Urinary bladder (tissue), 3 donors: ENCODE measurements at regions not wholly inside any gene's neighbourhood (a gene's known extent, or its start where the extent isn't known, plus 50 kb on each side); places are given as distances from the start of the nearest gene placed in this dataset.
"Not testable (repeated sequence)": the region's sequence is repeated elsewhere in the genome, so short reads cannot be mapped to it uniquely, and the experiment has no call there.

Source experiments
- DNase-seq: peaks from one replicate; pipeline ENCODE4 v3.0.0-alpha.2; 2015; ENCODE audit errors: extremely low spot score
- H3K27ac ChIP-seq: one replicate; pipeline ENCODE4 v1.5.1; 2013; ENCODE audit warnings: low read depth, mild to moderate bottlenecking, moderate library complexity
- H3K36me3 ChIP-seq: one replicate; pipeline ENCODE4 v1.6.1; 2013; ENCODE audit warnings: mild to moderate bottlenecking, moderate library complexity; ENCODE audit not compliant: insufficient read depth
- H3K4me1 ChIP-seq: one replicate; pipeline ENCODE4 v1.6.1; 2013; ENCODE audit warnings: mild to moderate bottlenecking, moderate library complexity; ENCODE audit not compliant: insufficient read depth
- H3K4me3 ChIP-seq: one replicate; pipeline ENCODE4 v1.5.1; 2013; ENCODE audit warnings: low read depth, low read length
- WGBS: extraction: QIAGEN DNeasy Blood & Tissue Kit; methylation state at CpG from one replicate; pipeline ENCODE4 v1.1.7; 2013; 5-methylcytosine and 5-hydroxymethylcytosine counted together
- donor health status: healthy with polysubstance abuse.
- donor health status: healthy.

GRCh38 chr2:111309231-111310075 is 188.7 kb downstream of the BCL2L11 start:
- H3K4me3 ChIP-seq, H3K4me1 ChIP-seq, DNase-seq, H3K36me3 ChIP-seq, H3K27ac ChIP-seq: not testable (repeated sequence)
- 92% methylated on average over 5 of the region's 6 CpGs for WGBS

DNA sequence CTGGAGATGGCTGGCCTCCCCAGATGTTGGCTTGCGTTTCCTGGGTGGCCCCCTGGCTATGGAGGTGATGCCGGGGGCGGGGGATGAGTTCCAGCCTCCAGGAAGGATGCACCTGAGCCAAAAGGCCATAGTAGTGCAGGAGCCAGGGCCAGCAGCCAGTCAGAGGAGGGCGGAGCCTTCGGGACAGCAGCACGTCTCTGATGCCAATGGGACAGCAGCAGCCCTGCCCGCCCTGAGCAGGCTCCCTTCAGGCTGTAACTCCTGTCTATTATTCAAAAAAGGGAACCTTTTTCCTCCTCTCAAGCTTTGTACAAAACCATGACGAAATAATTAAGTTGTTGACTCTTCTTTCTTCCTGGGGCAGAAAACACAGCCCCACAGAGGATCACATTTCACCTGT is 189.7 kb downstream of the BCL2L11 start:
- H3K27ac ChIP-seq, H3K4me3 ChIP-seq, H3K4me1 ChIP-seq, H3K36me3 ChIP-seq, DNase-seq: not testable (repeated sequence)
- WGBS = 90% methylated on average over 5 of the region's 8 CpGs

GRCh38 chr2:111311568-111311967 is 190.9 kb downstream of the BCL2L11 start:
- WGBS = 100% methylated on average over 2 of the region's 6 CpGs

DNA sequence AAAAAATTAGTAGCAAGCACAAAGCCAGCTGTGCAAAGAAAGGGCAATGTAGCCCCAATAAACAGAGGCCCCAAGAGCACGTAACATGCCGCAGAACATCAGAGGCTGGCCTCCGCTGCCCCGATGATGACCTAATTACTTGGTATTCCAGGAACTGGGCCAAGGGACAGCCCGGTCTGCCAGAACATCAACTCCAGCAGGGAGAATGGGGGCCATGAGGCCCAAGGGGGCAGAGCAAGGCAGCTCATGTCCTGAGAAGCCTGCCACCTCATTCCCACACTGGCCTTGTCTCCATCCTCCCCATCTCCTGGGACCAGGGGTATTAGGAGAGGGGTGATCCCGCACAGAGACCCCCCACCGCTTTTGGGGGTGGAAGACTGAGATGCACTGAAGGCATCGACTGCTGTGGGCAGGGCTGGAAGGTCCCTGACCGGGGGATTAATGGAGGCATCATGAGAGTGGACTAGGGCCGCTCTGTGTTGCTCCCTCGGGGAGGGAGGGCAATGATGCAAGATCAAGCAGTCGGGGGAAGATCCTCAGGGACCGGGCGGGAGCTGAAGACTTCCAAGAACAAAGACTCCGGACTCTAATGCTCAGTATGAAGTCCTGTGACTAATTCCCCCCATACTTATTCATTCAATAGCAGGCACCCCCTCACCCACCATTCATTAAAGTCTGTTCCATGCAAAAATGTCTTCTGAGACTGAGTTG is 192.3 kb downstream of the BCL2L11 start:
- H3K27ac ChIP-seq, H3K4me3 ChIP-seq, H3K4me1 ChIP-seq, DNase-seq, H3K36me3 ChIP-seq: not testable (repeated sequence)
- WGBS = 63% methylated on average over 11 of the region's 15 CpGs

More at GRCh38 chr2:111311568-111311967, 190.9 kb downstream of the BCL2L11 start:
- not testable (repeated sequence) for DNase-seq, H3K4me3 ChIP-seq, H3K4me1 ChIP-seq, H3K27ac ChIP-seq, H3K36me3 ChIP-seq

DNA sequence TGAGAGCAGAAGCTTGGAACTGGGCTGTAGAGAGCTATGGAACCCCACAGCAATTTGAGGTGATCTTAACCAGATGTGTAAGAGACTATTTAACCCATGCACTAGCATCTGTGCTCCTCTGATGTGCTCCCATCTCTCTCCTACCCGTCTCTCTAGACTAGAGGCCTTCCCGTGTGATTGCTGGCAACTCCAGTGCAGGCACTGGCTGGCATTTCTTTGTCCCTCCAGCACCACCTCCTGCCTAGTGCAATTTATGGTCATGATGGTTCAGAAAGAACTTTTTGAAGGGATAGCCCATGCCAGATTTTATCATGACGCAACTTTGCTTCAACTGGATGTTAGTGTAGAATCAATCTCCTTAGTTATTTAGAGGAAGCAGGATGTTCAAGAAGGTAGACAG is 193.0 kb downstream of the BCL2L11 start:
- not testable (repeated sequence) for H3K36me3 ChIP-seq, H3K27ac ChIP-seq, H3K4me3 ChIP-seq, DNase-seq, H3K4me1 ChIP-seq
- 94% methylated on average over 2 of the region's 3 CpGs for WGBS

DNA sequence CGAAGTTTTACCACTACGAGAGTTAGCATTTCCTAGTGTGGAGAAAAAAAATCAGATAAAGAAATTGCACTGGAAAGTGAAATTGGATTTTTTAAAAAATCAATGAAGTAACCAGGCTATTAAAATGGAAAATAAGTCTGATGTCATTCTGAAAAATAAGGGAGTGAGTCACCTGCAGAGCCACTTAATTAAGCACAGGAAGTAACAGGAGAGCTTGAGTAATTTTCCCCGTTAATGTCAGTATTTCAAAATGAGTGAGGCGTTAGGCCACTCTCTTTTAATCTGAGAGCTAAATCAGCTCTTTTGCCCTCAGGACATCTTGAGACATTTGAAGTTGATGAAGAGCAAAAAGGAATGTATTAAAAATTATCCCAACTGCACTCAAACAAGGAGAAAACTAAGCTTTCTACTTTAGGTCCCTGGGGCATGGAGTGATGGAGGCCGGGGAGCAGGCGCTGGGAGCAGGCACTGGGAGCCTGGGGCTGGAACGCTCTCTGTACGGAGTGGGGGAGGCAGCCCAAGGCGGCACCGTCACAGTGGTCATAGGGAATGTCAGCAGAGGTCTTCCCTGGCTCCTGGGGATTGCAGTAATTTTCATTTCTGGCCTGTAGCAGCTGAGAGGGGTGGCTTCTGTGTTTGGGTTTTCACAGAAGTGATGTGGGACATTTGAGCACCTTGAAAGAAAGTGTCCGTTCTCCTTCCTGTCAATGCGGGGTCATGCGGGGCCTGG is 194.6 kb downstream of the BCL2L11 start:
- not testable (repeated sequence) for H3K27ac ChIP-seq, DNase-seq, H3K36me3 ChIP-seq, H3K4me1 ChIP-seq, H3K4me3 ChIP-seq
- 93% methylated on average over 11 of the region's 13 CpGs for WGBS

- WGBS = 88% methylated on average over 8 of the region's 9 CpGs
- DNase-seq, H3K4me3 ChIP-seq, H3K36me3 ChIP-seq, H3K4me1 ChIP-seq, H3K27ac ChIP-seq: not testable (repeated sequence)
Measured at GRCh38 chr2:111316221-111316741, 195.6 kb downstream of the BCL2L11 start.

GRCh38 chr2:111316881-111317549 is 196.3 kb downstream of the BCL2L11 start:
- H3K36me3 ChIP-seq, H3K4me1 ChIP-seq, H3K27ac ChIP-seq, DNase-seq, H3K4me3 ChIP-seq: not testable (repeated sequence)
- WGBS = 92% methylated on average over 2 of the region's 2 CpGs

- WGBS = 83% methylated on average over 2 of the region's 6 CpGs
- not testable (repeated sequence) for H3K4me3 ChIP-seq, DNase-seq, H3K27ac ChIP-seq, H3K36me3 ChIP-seq, H3K4me1 ChIP-seq
Measured at GRCh38 chr2:111319552-111319951, 198.8 kb downstream of the BCL2L11 start.

DNA sequence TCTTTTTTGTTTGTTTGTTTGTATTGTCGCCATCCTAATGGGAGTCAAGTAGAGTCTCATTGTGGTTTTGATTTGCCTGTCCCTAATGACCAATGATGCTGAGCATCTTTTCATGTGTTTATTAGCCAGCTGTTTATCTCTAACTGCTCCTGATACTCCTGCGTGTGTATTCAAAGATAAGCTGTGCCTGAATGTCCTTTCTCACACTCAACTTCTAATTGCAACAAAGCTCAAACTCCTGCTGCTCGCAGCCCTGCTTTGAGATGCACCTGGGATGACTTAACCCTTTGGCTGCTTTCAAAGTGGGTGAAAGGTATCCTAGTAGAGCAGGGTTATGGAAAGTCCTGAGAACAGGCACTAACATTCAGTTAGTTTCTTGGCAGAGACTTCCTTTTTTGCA is 199.6 kb downstream of the BCL2L11 start:
- H3K4me3 ChIP-seq, DNase-seq, H3K36me3 ChIP-seq, H3K4me1 ChIP-seq, H3K27ac ChIP-seq: not testable (repeated sequence)
- WGBS = 82% methylated on average over 3 of the region's 3 CpGs

GRCh38 chr2:111320965-111321364 is 200.3 kb downstream of the BCL2L11 start:
- DNase-seq, H3K27ac ChIP-seq, H3K4me1 ChIP-seq, H3K36me3 ChIP-seq, H3K4me3 ChIP-seq: not testable (repeated sequence)
- no CpG with 5 or more reads among the region's 1 CpG for WGBS

DNA sequence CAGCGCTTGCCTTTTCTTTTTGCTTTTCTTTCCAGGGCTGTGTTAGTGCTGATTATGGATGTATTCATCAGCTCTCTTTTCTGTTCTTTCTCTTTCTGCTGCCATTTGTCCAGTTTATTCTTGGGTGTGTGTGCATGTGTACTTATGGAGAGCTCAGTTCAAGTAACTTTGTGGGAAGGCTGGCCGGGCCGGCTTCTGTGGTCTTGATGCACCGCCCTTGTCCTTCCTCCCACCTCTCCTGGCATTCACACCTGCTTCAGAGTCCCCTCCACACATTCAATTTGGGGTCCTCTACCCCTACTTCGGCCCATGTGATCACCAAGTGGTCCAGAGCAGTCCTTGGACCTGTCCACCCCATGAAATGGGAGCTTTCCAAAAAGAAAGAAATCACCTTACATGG is 202.7 kb downstream of the BCL2L11 start:
- not testable (repeated sequence) for H3K27ac ChIP-seq, H3K4me1 ChIP-seq
- WGBS = 99% methylated on average over 3 of the region's 5 CpGs

DNA sequence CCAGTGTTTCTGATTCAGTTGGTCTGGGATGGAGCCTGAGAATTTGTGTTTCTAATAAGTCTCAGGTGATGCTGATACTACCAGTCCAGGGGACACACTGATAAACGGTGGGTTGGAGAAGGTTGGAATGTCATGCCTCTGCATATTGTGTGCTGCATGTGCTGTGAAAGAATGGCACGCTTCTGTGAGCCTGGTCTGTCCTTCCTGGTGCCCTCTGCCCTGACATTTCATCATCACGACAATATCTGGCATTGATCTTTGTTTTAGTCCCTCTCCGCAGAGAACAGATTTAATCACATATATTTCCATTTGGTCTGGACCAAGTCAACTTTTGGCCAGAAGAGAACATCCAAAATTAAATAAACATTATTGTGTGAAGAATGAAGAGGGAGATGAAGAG is 207.0 kb downstream of the BCL2L11 start:
- not testable (repeated sequence) for DNase-seq, H3K36me3 ChIP-seq, H3K27ac ChIP-seq, H3K4me1 ChIP-seq, H3K4me3 ChIP-seq
- no CpG with 5 or more reads among the region's 4 CpGs for WGBS

More for the DNA sequence above, 202.7 kb downstream of the BCL2L11 start:
- not testable (repeated sequence) for DNase-seq, H3K4me3 ChIP-seq, H3K36me3 ChIP-seq
